Endodermal cell (in vitro differentiated cells): ENCODE measurements at regions not wholly inside any gene's neighbourhood (a gene's known extent, or its start where the extent isn't known, plus 50 kb on each side); places are given as distances from the start of the nearest gene placed in this dataset.

Experiments
- DNase-seq: peaks from one replicate; pipeline ENCODE4 v3.0.0-alpha.2; 2017
- H3K27ac ChIP-seq: 2 replicates; pipeline ENCODE4 v1.5.1; 2013; ENCODE audit warnings: mild to moderate bottlenecking, low read depth, low read length, moderate library complexity
- H3K27me3 ChIP-seq: 2 replicates; pipeline ENCODE4 v1.6.1; 2013; ENCODE audit warnings: mild to moderate bottlenecking, low read length, moderate library complexity; ENCODE audit not compliant: insufficient read depth, control insufficient read depth, poor library complexity, severe bottlenecking
- H3K36me3 ChIP-seq: 2 replicates; pipeline ENCODE4 v1.7.0; 2013; ENCODE audit warnings: mild to moderate bottlenecking, low read length, moderate library complexity; ENCODE audit not compliant: control insufficient read depth, insufficient read depth
- H3K4me1 ChIP-seq: one replicate; pipeline ENCODE4 v1.7.0; 2013; ENCODE audit warnings: low read length; ENCODE audit not compliant: control insufficient read depth, insufficient read depth
- H3K4me3 ChIP-seq: 2 replicates; pipeline ENCODE4 v1.5.1; 2013; ENCODE audit warnings: mild to moderate bottlenecking, low read length, moderate library complexity
- H3K9ac ChIP-seq: 2 replicates; pipeline ENCODE4 v1.6.1; 2013; ENCODE audit warnings: mild to moderate bottlenecking, low read length, moderate library complexity; ENCODE audit not compliant: poor library complexity, severe bottlenecking; ENCODE audit errors: extremely low read depth
- H3K9me3 ChIP-seq: 2 replicates; pipeline ENCODE4 v1.6.1; 2013; ENCODE audit warnings: mild to moderate bottlenecking, low read length, moderate library complexity; ENCODE audit not compliant: control insufficient read depth
- H3K27ac Mint-ChIP-seq: 2 replicates; pipeline ENCODE4 v1.8.0; 2020; ENCODE audit warnings: mixed read lengths
- H3K27me3 Mint-ChIP-seq: 2 replicates; pipeline ENCODE4 v1.8.0; 2021; ENCODE audit warnings: mild to moderate bottlenecking, mixed read lengths; ENCODE audit not compliant: insufficient read depth
- H3K36me3 Mint-ChIP-seq: 2 replicates; pipeline ENCODE4 v1.8.0; 2020; ENCODE audit warnings: low read depth, mixed read lengths
- H3K4me1 Mint-ChIP-seq: 2 replicates; pipeline ENCODE4 v1.8.0; 2020; ENCODE audit warnings: mixed read lengths
- H3K4me3 Mint-ChIP-seq: 2 replicates; pipeline ENCODE4 v1.8.0; 2020; ENCODE audit warnings: mild to moderate bottlenecking, moderate library complexity, mixed read lengths
- H3K9me3 Mint-ChIP-seq: 2 replicates; pipeline ENCODE4 v1.8.0; 2020; ENCODE audit warnings: mild to moderate bottlenecking, mixed read lengths
- WGBS, 2 experiments: methylation state at CpG; one replicate each; pipeline versions ENCODE4 v1.1.5 to v1.1.7; 2013; ENCODE audit warnings: missing lambda C conversion rate in 2 of 2, mixed read lengths in 1 of 2; ENCODE audit not compliant: insufficient coverage in 1 of 2, insufficient read length in 1 of 2; 5-methylcytosine and 5-hydroxymethylcytosine counted together
- TF ChIP-seq, protein P1 (sequence below): fragments of 200-600 bp; sonication (generic); conservative IDR thresholded peaks from 2 replicates; pipeline ENCODE4 v1.5.0; 2021; ENCODE audit warnings: antibody characterized with exemption, mild to moderate bottlenecking

DNA sequence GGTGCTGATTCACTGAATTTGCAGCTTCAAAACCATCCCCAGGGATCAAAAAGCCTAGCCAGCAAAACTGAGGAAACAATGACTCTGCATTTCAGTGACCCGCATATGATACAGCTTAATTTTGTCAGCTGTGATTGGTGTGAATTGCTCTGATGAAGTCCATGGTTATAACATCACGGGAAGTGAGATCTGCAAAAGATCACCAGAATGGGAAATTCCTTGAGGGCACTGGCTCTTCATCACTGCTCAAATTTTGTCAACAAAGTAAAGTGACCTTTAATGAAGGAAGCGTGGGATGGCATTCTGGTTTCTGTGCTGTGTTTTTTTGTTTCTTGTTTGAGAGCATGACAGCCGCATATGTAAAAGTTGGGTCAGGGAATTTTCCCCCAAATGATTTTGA lies 745.9 kb downstream of the GATA3 start:
- 70 to 83% methylated on average over 2 to 4 of the region's 4 CpGs for WGBS, 2 experiments
- H3K27me3 Mint-ChIP-seq, result peaks cover 6% of the 10 kb centered on the region
- no peaks in the 10 kb centered on the region for H3K9me3 ChIP-seq
- DNase-seq, result no peak
- peaks cover 1% of the 10 kb centered on the region for H3K4me1 Mint-ChIP-seq
- no peaks in the 10 kb centered on the region for H3K36me3 ChIP-seq
- H3K4me3 ChIP-seq, result no peak overlapping the region
- H3K9ac ChIP-seq, result no peak overlapping the region
- H3K4me3 Mint-ChIP-seq, result no peak overlapping the region
- no peaks in the 10 kb centered on the region for H3K4me1 ChIP-seq
- H3K27me3 ChIP-seq, result no peaks in the 10 kb centered on the region
- TF ChIP-seq, protein P1, sequence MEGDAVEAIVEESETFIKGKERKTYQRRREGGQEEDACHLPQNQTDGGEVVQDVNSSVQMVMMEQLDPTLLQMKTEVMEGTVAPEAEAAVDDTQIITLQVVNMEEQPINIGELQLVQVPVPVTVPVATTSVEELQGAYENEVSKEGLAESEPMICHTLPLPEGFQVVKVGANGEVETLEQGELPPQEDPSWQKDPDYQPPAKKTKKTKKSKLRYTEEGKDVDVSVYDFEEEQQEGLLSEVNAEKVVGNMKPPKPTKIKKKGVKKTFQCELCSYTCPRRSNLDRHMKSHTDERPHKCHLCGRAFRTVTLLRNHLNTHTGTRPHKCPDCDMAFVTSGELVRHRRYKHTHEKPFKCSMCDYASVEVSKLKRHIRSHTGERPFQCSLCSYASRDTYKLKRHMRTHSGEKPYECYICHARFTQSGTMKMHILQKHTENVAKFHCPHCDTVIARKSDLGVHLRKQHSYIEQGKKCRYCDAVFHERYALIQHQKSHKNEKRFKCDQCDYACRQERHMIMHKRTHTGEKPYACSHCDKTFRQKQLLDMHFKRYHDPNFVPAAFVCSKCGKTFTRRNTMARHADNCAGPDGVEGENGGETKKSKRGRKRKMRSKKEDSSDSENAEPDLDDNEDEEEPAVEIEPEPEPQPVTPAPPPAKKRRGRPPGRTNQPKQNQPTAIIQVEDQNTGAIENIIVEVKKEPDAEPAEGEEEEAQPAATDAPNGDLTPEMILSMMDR, result no peak
- H3K27ac Mint-ChIP-seq, result no peak overlapping the region
- no peaks in the 10 kb centered on the region for H3K36me3 Mint-ChIP-seq
- H3K9me3 Mint-ChIP-seq, result peaks cover 3% of the 10 kb centered on the region
- H3K27ac ChIP-seq, result no peak overlapping the region

DNA sequence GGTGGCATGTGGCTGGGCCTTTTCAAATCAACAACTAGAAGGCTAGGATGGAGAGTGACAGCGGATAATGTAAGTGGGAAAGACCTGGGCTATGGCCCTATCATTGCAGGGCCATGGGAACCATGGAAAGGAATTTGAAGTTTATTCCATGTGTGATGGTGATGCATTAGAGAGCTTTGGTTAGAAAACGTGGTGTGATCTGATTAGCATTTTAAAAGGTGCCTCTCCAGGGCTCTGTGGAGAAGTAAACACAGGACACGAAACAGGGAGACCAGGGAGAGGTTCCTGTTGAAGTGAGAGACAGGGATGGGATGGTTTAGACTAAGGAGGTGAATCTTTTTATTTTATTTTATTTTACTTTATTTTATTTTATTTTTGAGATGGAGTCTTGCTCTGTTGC lies 749.5 kb downstream of the GATA3 start:
- TF ChIP-seq, protein P1, result no peak
- no peak overlapping the region for H3K4me3 Mint-ChIP-seq
- Histone ChIP-seq H3K9ac (no peak overlapping the region), H3K36me3 (no peaks in the 10 kb centered on the region), H3K27me3 (no peaks in the 10 kb centered on the region), H3K9me3 (no peaks in the 10 kb centered on the region), H3K4me1 (no peaks in the 10 kb centered on the region), H3K4me3 (no peak overlapping the region), H3K27ac (no peak overlapping the region)
- 54 to 100% methylated on average over 1 to 3 of the region's 3 CpGs for WGBS, 2 experiments
- DNase-seq, result peak; percentile 57
- no peak overlapping the region for H3K27ac Mint-ChIP-seq
- peaks cover 13% of the 10 kb centered on the region for H3K27me3 Mint-ChIP-seq
- H3K36me3 Mint-ChIP-seq, result no peaks in the 10 kb centered on the region
- H3K9me3 Mint-ChIP-seq, result peaks cover 14% of the 10 kb centered on the region
- no peaks in the 10 kb centered on the region for H3K4me1 Mint-ChIP-seq

DNA sequence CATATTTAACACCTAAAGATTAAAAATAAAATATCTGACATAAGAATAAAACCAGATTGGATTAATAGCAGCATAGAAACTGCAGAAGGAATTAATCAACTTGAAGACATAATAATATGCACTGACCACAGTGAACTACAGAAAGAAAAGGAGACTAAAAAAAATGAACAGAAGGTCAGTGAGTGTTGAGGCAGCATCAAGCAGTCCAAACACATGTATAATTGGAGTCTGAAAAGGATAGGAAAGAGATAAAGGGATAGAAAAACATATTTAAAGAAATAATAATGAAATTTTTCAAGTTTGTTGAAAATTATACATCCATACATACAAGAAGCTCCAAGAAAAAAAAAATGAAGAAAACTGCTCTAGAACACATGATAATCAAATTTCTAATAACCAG lies 756.2 kb downstream of the GATA3 start:
- H3K4me1 ChIP-seq, result no peaks in the 10 kb centered on the region
- no peak overlapping the region for H3K27ac Mint-ChIP-seq
- no peaks in the 10 kb centered on the region for H3K36me3 Mint-ChIP-seq
- peaks cover 5% of the 10 kb centered on the region for H3K27me3 Mint-ChIP-seq
- no peaks in the 10 kb centered on the region for H3K4me1 Mint-ChIP-seq
- no peak overlapping the region for H3K4me3 ChIP-seq
- no peak overlapping the region for H3K9ac ChIP-seq
- H3K27me3 ChIP-seq, result no peaks in the 10 kb centered on the region
- DNase-seq, result no peak
- no peaks in the 10 kb centered on the region for H3K36me3 ChIP-seq
- peaks cover 9% of the 10 kb centered on the region for H3K9me3 Mint-ChIP-seq
- no peaks in the 10 kb centered on the region for H3K9me3 ChIP-seq
- no peak overlapping the region for H3K4me3 Mint-ChIP-seq
- TF ChIP-seq, protein P1, result no peak
- no peak overlapping the region for H3K27ac ChIP-seq
